ENCODE measurements at regions not wholly inside any gene's neighbourhood (a gene's known extent, or its start where the extent isn't known, plus 50 kb on each side); places are given as distances from the start of the nearest gene placed in this dataset.

DNA sequence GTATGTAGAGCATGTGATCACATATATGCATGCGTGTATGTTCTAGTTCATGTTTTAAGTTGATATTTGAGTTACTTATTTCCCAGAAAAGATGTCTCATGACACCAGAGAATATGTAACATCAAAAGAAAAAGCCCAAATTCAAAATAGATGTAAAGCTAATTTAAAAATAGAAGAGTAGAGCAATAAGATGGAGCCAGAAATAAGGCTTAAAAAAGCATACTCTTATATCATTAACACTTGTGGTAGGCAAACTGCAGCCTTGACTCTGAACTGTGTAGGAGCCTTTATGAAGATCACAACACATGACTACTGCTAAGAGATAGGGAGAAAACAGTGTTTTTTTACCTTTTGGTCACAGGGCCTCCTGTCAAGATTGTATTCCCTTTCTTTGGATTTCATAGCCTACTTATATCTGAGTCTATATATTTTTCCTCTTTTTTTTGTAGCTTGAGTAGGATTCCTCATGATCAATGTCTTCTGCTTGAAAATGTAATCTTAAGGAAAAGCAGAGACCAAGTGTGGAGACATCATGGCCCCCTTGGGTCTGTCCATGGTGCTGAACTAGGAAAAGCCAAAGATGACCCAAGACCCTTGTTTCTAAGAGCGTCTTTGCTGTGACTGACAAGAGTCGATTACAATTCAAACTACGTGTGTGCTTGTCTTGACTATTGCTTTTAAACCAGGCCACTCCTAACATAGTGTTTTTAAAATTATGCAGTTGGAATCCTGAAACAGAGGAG, 390.4 kb downstream of the SHISA9 start:
- no peak for DNase-seq (ENCODE audit: extremely low spot score)
- ChIA-PET POLR2A (no interaction called here), CTCF (no interaction called here)
- TF ChIP-seq HDGF (IDR thresholded peaks at IDR 0.05; ENCODE audit: borderline replicate concordance) (no peak), ZNF384 (IDR thresholded peaks at IDR 0.05) (no peak), TARDBP (IDR thresholded peaks at IDR 0.05) (no peak), L3MBTL2 (conservative IDR thresholded peaks at IDR 0.05) (no peak), FOXK2 (IDR thresholded peaks at IDR 0.05) (no peak), ARNT (IDR thresholded peaks at IDR 0.05) (no peak), LEF1 (IDR thresholded peaks at IDR 0.05; ENCODE audit: borderline replicate concordance) (no peak), NFRKB (IDR thresholded peaks at IDR 0.05) (no peak), CTBP1 (IDR thresholded peaks at IDR 0.05; ENCODE audit: borderline replicate concordance) (no peak), BHLHE40 (IDR thresholded peaks at IDR 0.05; ENCODE audit: borderline replicate concordance) (no peak), ELF4 (IDR thresholded peaks at IDR 0.05) (no peak), SUZ12 (IDR thresholded peaks at IDR 0.05) (no peak), FOXA1 (IDR thresholded peaks at IDR 0.05) (no peak), FOXM1 (IDR thresholded peaks at IDR 0.05; ENCODE audit: borderline replicate concordance) (no peak), SP1 (IDR thresholded peaks at IDR 0.05) (no peak)
- TF ChIP-seq, protein P1, sequence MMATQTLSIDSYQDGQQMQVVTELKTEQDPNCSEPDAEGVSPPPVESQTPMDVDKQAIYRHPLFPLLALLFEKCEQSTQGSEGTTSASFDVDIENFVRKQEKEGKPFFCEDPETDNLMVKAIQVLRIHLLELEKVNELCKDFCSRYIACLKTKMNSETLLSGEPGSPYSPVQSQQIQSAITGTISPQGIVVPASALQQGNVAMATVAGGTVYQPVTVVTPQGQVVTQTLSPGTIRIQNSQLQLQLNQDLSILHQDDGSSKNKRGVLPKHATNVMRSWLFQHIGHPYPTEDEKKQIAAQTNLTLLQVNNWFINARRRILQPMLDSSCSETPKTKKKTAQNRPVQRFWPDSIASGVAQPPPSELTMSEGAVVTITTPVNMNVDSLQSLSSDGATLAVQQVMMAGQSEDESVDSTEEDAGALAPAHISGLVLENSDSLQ (IDR thresholded peaks at IDR 0.05): no peak

DNA sequence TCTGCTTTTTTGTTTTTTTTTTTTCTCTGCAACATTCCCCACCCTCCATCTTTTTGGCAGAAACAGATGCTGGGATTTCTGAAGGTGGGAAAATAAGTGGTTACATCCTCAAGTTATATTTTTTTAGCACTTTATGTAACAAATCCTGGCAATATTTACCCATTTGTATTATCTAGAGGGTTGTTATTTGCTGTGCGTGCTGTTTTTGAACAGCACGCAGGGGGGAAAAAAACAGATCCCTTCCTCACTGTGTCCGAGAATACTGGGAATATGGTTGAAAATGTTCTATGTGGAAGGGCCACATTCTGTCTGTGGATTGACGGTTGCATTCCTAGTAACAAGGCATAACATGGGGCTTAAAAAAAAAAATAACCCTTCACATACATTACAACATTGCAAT, 394.8 kb downstream of the SHISA9 start:
- DNase-seq (ENCODE audit: extremely low spot score): no peak
- ChIA-PET CTCF (no interaction called here), POLR2A (no interaction called here)
- no peak for TF ChIP-seq SUZ12 (IDR thresholded peaks at IDR 0.05)

DNA sequence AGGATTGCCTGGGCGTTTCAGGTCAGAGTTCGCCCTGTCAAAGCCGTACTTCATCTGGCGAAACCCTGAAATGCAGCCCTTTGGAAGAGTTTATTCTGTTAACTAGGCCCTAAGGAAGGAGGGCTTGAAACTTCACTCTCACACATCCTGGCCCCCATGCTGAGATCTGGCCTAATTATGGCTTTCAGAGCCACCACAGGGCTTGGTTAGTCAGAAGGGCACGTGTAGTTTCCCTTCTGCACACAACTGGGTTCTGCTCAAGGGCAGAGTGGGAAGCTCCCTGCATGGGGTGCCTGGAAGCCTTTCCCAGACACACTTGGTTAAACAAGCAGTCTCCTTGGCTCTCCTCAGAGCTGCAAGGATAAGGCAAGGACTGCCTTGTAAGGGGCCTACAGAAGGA, 397.3 kb downstream of the SHISA9 start:
- ChIA-PET CTCF (no interaction called here), POLR2A (no interaction called here)
- TF ChIP-seq SUZ12 (IDR thresholded peaks at IDR 0.05) (no peak), BHLHE40 (IDR thresholded peaks at IDR 0.05; ENCODE audit: borderline replicate concordance) (no peak), LEF1 (IDR thresholded peaks at IDR 0.05; ENCODE audit: borderline replicate concordance) (no peak), L3MBTL2 (conservative IDR thresholded peaks at IDR 0.05) (no peak), NFRKB (IDR thresholded peaks at IDR 0.05) (no peak), HDGF (IDR thresholded peaks at IDR 0.05; ENCODE audit: borderline replicate concordance) (no peak), FOXA1 (IDR thresholded peaks at IDR 0.05) (no peak), FOXM1 (IDR thresholded peaks at IDR 0.05; ENCODE audit: borderline replicate concordance) (no peak), SP1 (IDR thresholded peaks at IDR 0.05) (no peak), ZNF384 (IDR thresholded peaks at IDR 0.05) (no peak), ELF4 (IDR thresholded peaks at IDR 0.05) (no peak), TARDBP (IDR thresholded peaks at IDR 0.05) (no peak), ARNT (IDR thresholded peaks at IDR 0.05) (no peak), FOXK2 (IDR thresholded peaks at IDR 0.05) (no peak), CTBP1 (IDR thresholded peaks at IDR 0.05; ENCODE audit: borderline replicate concordance) (no peak)
- TF ChIP-seq, protein P1 (IDR thresholded peaks at IDR 0.05): no peak
- DNase-seq (ENCODE audit: extremely low spot score): no peak

DNA sequence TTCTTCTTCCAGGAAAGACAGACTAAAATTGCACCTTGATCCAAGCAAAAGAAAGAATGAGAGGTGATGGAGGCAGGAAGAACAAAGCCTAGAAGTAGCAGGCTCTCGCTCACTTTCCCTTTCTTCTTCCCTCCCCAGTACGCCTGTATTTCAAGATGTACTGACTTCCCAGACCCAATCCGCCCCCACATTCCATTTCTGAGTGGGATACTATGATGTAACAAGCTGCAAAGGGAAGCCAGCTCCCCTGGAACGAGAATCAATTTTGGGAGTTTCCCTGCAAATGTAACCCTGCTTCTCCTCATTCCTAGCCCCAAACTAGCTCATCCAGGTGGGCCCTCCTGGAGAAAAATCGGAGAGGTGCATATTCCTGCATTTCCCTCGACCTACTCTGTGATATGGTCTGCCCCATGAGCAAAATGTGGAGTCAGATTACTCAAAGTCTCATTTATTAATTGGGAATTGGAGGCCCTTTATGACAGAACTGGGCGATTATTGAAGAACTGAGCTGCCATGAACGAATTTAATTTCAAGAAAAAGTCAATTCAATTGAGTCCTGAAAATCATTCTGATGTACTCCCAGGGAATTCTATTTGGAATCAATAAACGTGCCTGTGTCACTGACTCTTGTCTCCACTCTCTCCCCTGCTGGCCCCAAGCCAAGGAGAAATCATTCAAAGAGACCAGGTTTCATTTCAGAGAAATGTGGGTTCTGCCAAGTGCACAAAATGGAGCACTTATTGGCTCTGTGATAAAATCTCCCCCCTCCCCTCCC, 398.9 kb downstream of the SHISA9 start:
- DNase-seq (ENCODE audit: extremely low spot score): no peak
- ChIA-PET POLR2A (no interaction called here), CTCF (no interaction called here)
- TF ChIP-seq ELF4 (IDR thresholded peaks at IDR 0.05) (no peak), ARNT (IDR thresholded peaks at IDR 0.05) (no peak), ZNF384 (IDR thresholded peaks at IDR 0.05) (no peak), FOXK2 (IDR thresholded peaks at IDR 0.05) (no peak), BHLHE40 (IDR thresholded peaks at IDR 0.05; ENCODE audit: borderline replicate concordance) (no peak), FOXM1 (IDR thresholded peaks at IDR 0.05; ENCODE audit: borderline replicate concordance) (no peak), NFRKB (IDR thresholded peaks at IDR 0.05) (no peak), CTBP1 (IDR thresholded peaks at IDR 0.05; ENCODE audit: borderline replicate concordance) (no peak), TARDBP (IDR thresholded peaks at IDR 0.05) (no peak), LEF1 (IDR thresholded peaks at IDR 0.05; ENCODE audit: borderline replicate concordance) (no peak), SP1 (IDR thresholded peaks at IDR 0.05) (no peak), SUZ12 (IDR thresholded peaks at IDR 0.05) (no peak), HDGF (IDR thresholded peaks at IDR 0.05; ENCODE audit: borderline replicate concordance) (no peak), L3MBTL2 (conservative IDR thresholded peaks at IDR 0.05) (no peak)
- TF ChIP-seq, protein P1 (IDR thresholded peaks at IDR 0.05): no peak

DNA sequence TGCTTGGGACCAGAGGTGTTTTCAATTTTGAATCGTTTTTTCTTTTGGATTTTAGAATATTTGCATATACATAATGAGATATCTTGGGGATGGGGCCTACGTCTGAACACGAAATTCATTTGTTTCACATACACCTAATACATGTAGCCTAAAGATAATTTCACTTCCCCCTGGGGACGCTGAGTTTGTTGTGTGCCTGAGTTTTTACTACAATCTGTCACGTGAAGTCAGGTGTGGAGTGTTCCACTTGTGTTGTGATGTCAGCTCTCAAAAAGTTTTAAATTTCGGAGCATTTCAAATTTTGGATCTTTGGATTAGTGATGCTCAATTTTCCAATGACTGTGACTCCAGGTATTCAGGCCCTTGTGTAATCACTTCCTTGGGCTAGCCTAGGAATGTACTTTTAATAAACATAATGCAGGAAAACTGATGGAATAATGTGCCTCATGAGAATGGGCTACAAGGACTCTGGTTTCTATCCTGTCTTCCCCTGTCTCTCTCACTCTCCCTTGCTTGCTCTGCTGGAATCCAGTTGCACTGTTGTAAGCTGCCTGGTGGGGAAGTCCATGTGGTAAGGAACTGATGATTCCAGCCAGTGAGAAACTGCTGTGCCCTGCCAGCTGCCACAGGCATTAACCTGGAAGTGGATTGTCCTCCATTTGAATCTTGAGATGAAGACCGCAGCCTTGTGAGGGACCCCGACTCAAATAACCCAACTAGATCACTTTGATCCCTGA, 403.8 kb downstream of the SHISA9 start:
- POLR2A ChIA-PET: no interaction called here
- no peak for DNase-seq (ENCODE audit: extremely low spot score)
- TF ChIP-seq LEF1 (IDR thresholded peaks at IDR 0.05; ENCODE audit: borderline replicate concordance) (no peak), TARDBP (IDR thresholded peaks at IDR 0.05) (no peak)
- CTCF ChIA-PET: no interaction called here

Data from HEK293T (cell line).